ENCODE measurements at regions not wholly inside any gene's neighbourhood (a gene's known extent, or its start where the extent isn't known, plus 50 kb on each side); places are given as distances from the start of the nearest gene placed in this dataset.

GRCh38 chr1:29523136-29523535, 286.8 kb downstream of the PTPRU start:
- DNase-seq (ENCODE audit: low spot score in 2 of 2): no peak
- H3K27me3 ChIP-seq: no peaks in the 10 kb centered on the region
- no peak overlapping the region for H3K27ac ChIP-seq
- H3K4me1 ChIP-seq: no peaks in the 10 kb centered on the region
- intact Hi-C loops (cut with DNase I): no loop called here
- H3K4me3 ChIP-seq: no peak overlapping the region
- H3K9me3 ChIP-seq: no peaks in the 10 kb centered on the region
- no peak for TF ChIP-seq CTCF (IDR thresholded peaks at IDR 0.05)
- no peaks in the 10 kb centered on the region for H3K36me3 ChIP-seq

DNA sequence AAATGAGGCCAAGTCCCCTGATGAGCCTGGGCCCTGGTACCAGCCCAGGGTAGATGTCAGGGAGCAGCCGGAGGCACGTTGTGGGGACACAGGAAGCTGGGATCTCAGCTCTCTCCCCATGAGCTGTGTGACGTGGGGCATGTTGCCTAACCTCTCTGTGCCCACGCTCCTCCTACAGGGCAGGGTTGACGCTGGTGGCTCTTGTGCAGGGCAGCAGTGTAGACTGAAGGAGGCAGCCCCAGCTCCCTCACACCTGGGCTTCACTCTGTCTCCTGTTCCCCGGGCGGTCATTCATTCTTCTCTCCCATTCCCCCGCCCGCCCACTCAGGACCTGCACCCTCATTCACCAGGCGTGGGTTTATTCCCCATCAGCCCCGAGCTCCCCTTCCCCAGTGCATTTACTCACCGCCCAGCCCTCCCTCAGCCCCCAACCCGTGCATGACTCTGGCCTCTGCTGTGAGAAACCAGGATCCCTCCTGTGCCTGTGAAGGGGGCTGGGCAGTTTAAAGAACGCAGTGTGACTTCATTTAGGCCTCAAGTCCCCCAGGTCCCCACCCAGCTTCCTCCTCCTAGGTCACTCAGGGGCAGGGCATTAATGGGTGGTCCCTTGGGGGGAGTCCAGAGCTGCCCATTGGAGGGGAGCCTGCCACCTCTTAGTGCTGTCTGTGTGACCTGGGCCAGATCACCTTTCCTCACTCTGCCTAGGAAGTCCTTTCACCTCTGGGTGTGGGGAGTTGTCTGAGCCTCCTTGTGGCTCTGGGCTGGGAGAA, 285.7 kb downstream of the PTPRU start:
- peak in 1 of 2 donors; percentile 49 for DNase-seq (ENCODE audit: low spot score in 2 of 2)
- Histone ChIP-seq H3K27ac (no peak overlapping the region), H3K9me3 (no peaks in the 10 kb centered on the region), H3K4me3 (no peak overlapping the region), H3K27me3 (no peaks in the 10 kb centered on the region), H3K36me3 (no peaks in the 10 kb centered on the region), H3K4me1 (no peaks in the 10 kb centered on the region)
- intact Hi-C loops (cut with DNase I): no loop called here
- no peak for TF ChIP-seq CTCF (IDR thresholded peaks at IDR 0.05)

GRCh38 chr1:29521438-29521715, 285.1 kb downstream of the PTPRU start:
- DNase-seq (ENCODE audit: low spot score in 2 of 2): no peak
- intact Hi-C loops (cut with DNase I): no loop called here
- TF ChIP-seq CTCF (IDR thresholded peaks at IDR 0.05): no peak

DNA sequence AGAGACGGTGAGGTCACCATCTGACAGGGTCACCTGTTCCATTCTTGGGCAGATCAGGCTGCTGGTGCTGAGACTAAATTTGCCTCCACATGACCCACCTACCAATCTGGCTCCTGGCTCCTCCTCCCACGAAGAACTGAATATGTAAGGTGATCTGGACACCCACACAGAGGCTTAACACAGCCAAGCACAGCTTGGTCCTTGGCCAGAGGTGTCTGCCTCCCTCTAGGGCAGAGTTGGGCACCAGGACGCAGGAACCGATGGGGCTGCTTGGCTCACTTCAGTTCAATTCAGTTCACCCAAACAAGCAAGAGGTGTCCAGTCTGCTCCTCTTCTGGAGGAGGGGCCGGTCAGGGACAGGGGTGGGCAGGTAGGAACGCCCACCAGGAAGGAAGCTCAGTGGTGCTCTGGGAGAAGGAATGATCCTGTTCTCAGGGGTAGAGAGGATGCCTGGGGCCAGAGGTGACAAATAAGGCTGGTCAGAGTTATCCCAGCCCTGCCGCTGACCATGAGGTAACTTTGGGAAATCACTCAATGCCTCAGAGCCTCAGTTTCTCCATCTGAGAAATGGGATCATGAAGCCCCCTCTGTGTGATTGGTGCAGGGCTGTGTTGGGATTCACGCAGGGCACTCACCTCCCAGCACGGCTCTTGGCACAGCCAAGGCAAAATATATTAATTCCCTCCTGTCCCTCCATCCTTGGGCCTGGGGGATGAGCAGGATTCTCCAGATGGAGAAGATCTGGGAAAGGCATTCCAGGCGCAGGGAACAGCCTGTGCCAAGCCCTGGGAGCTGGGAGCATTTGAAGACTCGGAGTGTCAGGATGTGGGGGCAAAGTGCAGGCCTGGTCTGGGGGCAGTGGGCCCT, 284.5 kb downstream of the PTPRU start:
- TF ChIP-seq CTCF (IDR thresholded peaks at IDR 0.05): no peak

More at GRCh38 chr1:29521438-29521715, 285.1 kb downstream of the PTPRU start:
- H3K27me3 ChIP-seq: no peaks in the 10 kb centered on the region
- H3K4me3 ChIP-seq: no peak overlapping the region
- no peaks in the 10 kb centered on the region for H3K9me3 ChIP-seq
- H3K27ac ChIP-seq: no peak overlapping the region
- no peaks in the 10 kb centered on the region for H3K36me3 ChIP-seq
- no peaks in the 10 kb centered on the region for H3K4me1 ChIP-seq

DNA sequence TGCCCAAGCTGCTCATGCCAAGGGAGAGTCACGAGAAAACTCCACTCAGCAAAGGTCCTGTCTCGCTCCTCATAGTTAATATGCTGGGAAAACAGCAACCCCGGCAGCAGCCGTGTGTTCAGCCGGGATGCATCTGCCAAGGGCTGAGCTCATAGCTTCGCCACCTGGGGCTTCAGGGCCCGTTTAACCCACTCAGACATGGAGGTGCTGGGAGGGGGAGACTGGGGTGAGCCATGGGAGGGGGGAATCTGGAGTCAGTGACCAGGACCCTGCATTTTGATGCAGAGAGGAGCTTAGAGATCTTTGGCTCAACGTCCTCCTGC, 283.4 kb downstream of the PTPRU start:
- intact Hi-C loops (cut with DNase I): no loop called here
- Histone ChIP-seq H3K9me3 (no peaks in the 10 kb centered on the region), H3K4me3 (no peak overlapping the region), H3K4me1 (no peaks in the 10 kb centered on the region), H3K27ac (no peak overlapping the region), H3K27me3 (no peaks in the 10 kb centered on the region), H3K36me3 (no peaks in the 10 kb centered on the region)
- TF ChIP-seq CTCF (IDR thresholded peaks at IDR 0.05): no peak
- peak in 1 of 2 donors; percentile 40 for DNase-seq (ENCODE audit: low spot score in 2 of 2)

More for the DNA sequence above, 284.5 kb downstream of the PTPRU start:
- no peaks in the 10 kb centered on the region for H3K27me3 ChIP-seq
- DNase-seq (ENCODE audit: low spot score in 2 of 2): peak in 1 of 2 donors; percentile 39
- intact Hi-C loops (cut with DNase I): no loop called here
- no peaks in the 10 kb centered on the region for H3K36me3 ChIP-seq
- H3K9me3 ChIP-seq: no peaks in the 10 kb centered on the region
- H3K27ac ChIP-seq: no peak overlapping the region
- H3K4me3 ChIP-seq: no peak overlapping the region
- no peaks in the 10 kb centered on the region for H3K4me1 ChIP-seq
